SK-N-SH treated with all-trans-retinoic acid at 6 μM for 48 hours (cell line): ENCODE measurements at regions not wholly inside any gene's neighbourhood (a gene's known extent, or its start where the extent isn't known, plus 50 kb on each side); places are given as distances from the start of the nearest gene placed in this dataset.

ENCODE experiments used
- ATAC-seq: fragments of 200-7000 bp; cut with Tn5 transposase; 3 replicates; pipeline ENCODE4 v1.9.1; 2020; ENCODE audit warnings: mild to moderate bottlenecking, moderate library complexity
- ARNTL ChIP-seq: fragments of 450-650 bp; formaldehyde crosslinking; IDR thresholded peaks from 2 replicates; pipeline ENCODE4 v1.5.0; 2020; ENCODE audit warnings: low read depth, mild to moderate bottlenecking, moderate library complexity, borderline replicate concordance
- BACH2 ChIP-seq: fragments of 250-450 bp; sonication (Bioruptor Pico); IDR thresholded peaks from 2 replicates; pipeline ENCODE4 v1.9.0; 2021; ENCODE audit warnings: mild to moderate bottlenecking, borderline replicate concordance
- CSDC2 ChIP-seq: fragments of 250-450 bp; sonication (Bioruptor Pico); IDR thresholded peaks from 2 replicates; pipeline ENCODE4 v1.5.0; 2020; ENCODE audit warnings: mild to moderate bottlenecking, moderate library complexity
- ESRRG ChIP-seq: fragments of 250-450 bp; sonication (Bioruptor Pico); IDR thresholded peaks from 2 replicates; pipeline ENCODE4 v1.6.1; 2021; ENCODE audit warnings: mild to moderate bottlenecking
- GLIS3 ChIP-seq: fragments of 250-450 bp; sonication (Bioruptor Pico); IDR thresholded peaks from 2 replicates; pipeline ENCODE4 v1.5.0; 2020; ENCODE audit warnings: mild to moderate bottlenecking, moderate library complexity
- ISL1 ChIP-seq: fragments of 250-450 bp; sonication (Bioruptor Pico); IDR thresholded peaks from 2 replicates; pipeline ENCODE4 v2.1.2; 2022; ENCODE audit warnings: mild to moderate bottlenecking, moderate library complexity
- OSR1 ChIP-seq: fragments of 250-450 bp; sonication (Bioruptor Pico); IDR thresholded peaks from 2 replicates; pipeline ENCODE4 v1.8.0; 2022; ENCODE audit warnings: moderate library complexity, mild to moderate bottlenecking, inconsistent platforms
- PATZ1 ChIP-seq: fragments of 250-450 bp; sonication (Bioruptor Pico); IDR thresholded peaks from 2 replicates; pipeline ENCODE4 v1.8.0; 2020; ENCODE audit warnings: mild to moderate bottlenecking, moderate library complexity, borderline replicate concordance
- POU6F1 ChIP-seq: fragments of 250-450 bp; sonication (Bioruptor Pico); IDR thresholded peaks from 2 replicates; pipeline ENCODE4 v1.8.0; 2021; ENCODE audit warnings: low read depth, mild to moderate bottlenecking, moderate library complexity, borderline replicate concordance
- RARB ChIP-seq: fragments of 250-450 bp; sonication (Bioruptor Pico); IDR thresholded peaks from 2 replicates; pipeline ENCODE4 v1.8.0; 2021; ENCODE audit warnings: mild to moderate bottlenecking, moderate library complexity
- SNAI2 ChIP-seq: fragments of 250-450 bp; sonication (Bioruptor Pico); IDR thresholded peaks from 2 replicates; pipeline ENCODE4 v1.5.0; 2020; ENCODE audit warnings: mild to moderate bottlenecking, moderate library complexity
- TCF4 ChIP-seq: fragments of 250-450 bp; sonication (Bioruptor Pico); IDR thresholded peaks from 2 replicates; pipeline ENCODE4 v1.8.0; 2021; ENCODE audit warnings: mild to moderate bottlenecking, moderate library complexity, borderline replicate concordance
- TOX ChIP-seq: fragments of 250-450 bp; sonication (Bioruptor Pico); IDR thresholded peaks from 2 replicates; pipeline ENCODE4 v1.8.0; 2021; ENCODE audit warnings: mild to moderate bottlenecking, moderate library complexity, borderline replicate concordance
- TSHZ2 ChIP-seq: fragments of 250-450 bp; sonication (Bioruptor Pico); IDR thresholded peaks from 2 replicates; pipeline ENCODE4 v1.5.0; 2020; ENCODE audit warnings: mild to moderate bottlenecking, moderate library complexity
- ZFP3 ChIP-seq: fragments of 250-450 bp; sonication (Bioruptor Pico); IDR thresholded peaks from 2 replicates; pipeline ENCODE4 v1.5.0; 2020; ENCODE audit warnings: mild to moderate bottlenecking, moderate library complexity
- ZFP30 ChIP-seq: fragments of 450-650 bp; formaldehyde crosslinking; IDR thresholded peaks from 2 replicates; pipeline ENCODE4 v1.5.0; 2022; ENCODE audit warnings: mild to moderate bottlenecking, moderate library complexity
- ZNF565 ChIP-seq: fragments of 450-650 bp; formaldehyde crosslinking; conservative IDR thresholded peaks from 2 replicates; pipeline ENCODE4 v1.5.0; 2020; ENCODE audit warnings: low read depth, mild to moderate bottlenecking, moderate library complexity
- ZNF70 ChIP-seq: fragments of 450-650 bp; formaldehyde crosslinking; IDR thresholded peaks from 2 replicates; pipeline ENCODE4 v1.5.0; 2020; ENCODE audit warnings: mild to moderate bottlenecking, moderate library complexity
- ZNF8 ChIP-seq: fragments of 450-650 bp; formaldehyde crosslinking; IDR thresholded peaks from 2 replicates; pipeline ENCODE4 v1.5.0; 2020; ENCODE audit warnings: mild to moderate bottlenecking, moderate library complexity
- TF ChIP-seq, protein P1 (sequence below): fragments of 250-450 bp; sonication (Bioruptor Pico); IDR thresholded peaks from 2 replicates; pipeline ENCODE4 v1.5.1; 2021; ENCODE audit warnings: mild to moderate bottlenecking, moderate library complexity

GRCh38 chr17:15892244-15892643 is 52.7 kb upstream of the ADORA2B start:
- no peak for ATAC-seq
- TF ChIP-seq TCF4 (CRISPR knock-in tag) (no peak), BACH2 (CRISPR knock-in tag) (no peak), TSHZ2 (CRISPR knock-in tag) (no peak), OSR1 (CRISPR knock-in tag) (no peak), ZNF8 (CRISPR knock-in tag) (no peak), TOX (CRISPR knock-in tag) (no peak), ZFP3 (no peak), SNAI2 (CRISPR knock-in tag) (no peak), RARB (CRISPR knock-in tag) (no peak), CSDC2 (CRISPR knock-in tag) (no peak), ZNF565 (no peak), PATZ1 (CRISPR knock-in tag) (no peak), ARNTL (CRISPR knock-in tag) (no peak), ZFP30 (CRISPR knock-in tag) (no peak), ZNF70 (CRISPR knock-in tag) (no peak), GLIS3 (CRISPR knock-in tag) (no peak), ISL1 (CRISPR knock-in tag) (no peak)

- ATAC-seq = no peak
- TF ChIP-seq ESRRG (CRISPR knock-in tag) (no peak), PATZ1 (CRISPR knock-in tag) (no peak), TCF4 (CRISPR knock-in tag) (no peak), CSDC2 (CRISPR knock-in tag) (no peak), POU6F1 (no peak), ZNF8 (CRISPR knock-in tag) (no peak), TOX (CRISPR knock-in tag) (no peak), ISL1 (CRISPR knock-in tag) (no peak), ZNF565 (no peak), RARB (CRISPR knock-in tag) (no peak), SNAI2 (CRISPR knock-in tag) (no peak), ZFP30 (CRISPR knock-in tag) (no peak), ZFP3 (no peak), GLIS3 (CRISPR knock-in tag) (no peak), BACH2 (CRISPR knock-in tag) (no peak)
- TF ChIP-seq, protein P1, sequence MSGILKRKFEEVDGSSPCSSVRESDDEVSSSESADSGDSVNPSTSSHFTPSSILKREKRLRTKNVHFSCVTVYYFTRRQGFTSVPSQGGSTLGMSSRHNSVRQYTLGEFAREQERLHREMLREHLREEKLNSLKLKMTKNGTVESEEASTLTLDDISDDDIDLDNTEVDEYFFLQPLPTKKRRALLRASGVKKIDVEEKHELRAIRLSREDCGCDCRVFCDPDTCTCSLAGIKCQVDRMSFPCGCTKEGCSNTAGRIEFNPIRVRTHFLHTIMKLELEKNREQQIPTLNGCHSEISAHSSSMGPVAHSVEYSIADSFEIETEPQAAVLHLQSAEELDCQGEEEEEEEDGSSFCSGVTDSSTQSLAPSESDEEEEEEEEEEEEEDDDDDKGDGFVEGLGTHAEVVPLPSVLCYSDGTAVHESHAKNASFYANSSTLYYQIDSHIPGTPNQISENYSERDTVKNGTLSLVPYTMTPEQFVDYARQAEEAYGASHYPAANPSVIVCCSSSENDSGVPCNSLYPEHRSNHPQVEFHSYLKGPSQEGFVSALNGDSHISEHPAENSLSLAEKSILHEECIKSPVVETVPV (CRISPR knock-in tag) = no peak
Observed at GRCh38 chr17:15892731-15893657, 51.9 kb upstream of the ADORA2B start.
